Endothelial cell of hepatic sinusoid (primary cell): ENCODE measurements at regions not wholly inside any gene's neighbourhood (a gene's known extent, or its start where the extent isn't known, plus 50 kb on each side); places are given as distances from the start of the nearest gene placed in this dataset.
"Not testable (repeated sequence)": the region's sequence is repeated elsewhere in the genome, so short reads cannot be mapped to it uniquely, and the experiment has no call there.

Experiments
- in situ Hi-C: cut with HindIII; loops from 2 replicates; pipeline ENCODE4 v1.10.0; 2017; ENCODE audit warnings: low sequenced_read_pairs

GRCh38 chr7:145481985-145482384 is 634.6 kb upstream of the CNTNAP2 start:
- in situ Hi-C loops, result no loop called here

- in situ Hi-C loops, result no loop called here
Measured at GRCh38 chr7:145478541-145478940, 638.1 kb upstream of the CNTNAP2 start.

- in situ Hi-C loops, result no loop called here
Measured at GRCh38 chr7:145474009-145474686, 638.3 kb upstream of the TPK1 start.

- in situ Hi-C loops, result no loop called here
Measured at GRCh38 chr7:145471883-145472282, 636.0 kb upstream of the TPK1 start.

- in situ Hi-C loops, result no loop called here
Measured at GRCh38 chr7:145464287-145464686, 628.4 kb upstream of the TPK1 start.

- in situ Hi-C loops, result no loop called here
Measured at GRCh38 chr7:145462463-145462862, 626.6 kb upstream of the TPK1 start.

- in situ Hi-C loops, result no loop called here
Measured at GRCh38 chr7:145434811-145435210, 599.0 kb upstream of the TPK1 start.

- in situ Hi-C loops, result no loop called here
Measured at GRCh38 chr7:145431834-145432233, 596.0 kb upstream of the TPK1 start.

GRCh38 chr7:145418481-145418880 is 582.6 kb upstream of the TPK1 start:
- in situ Hi-C loops, result not testable (repeated sequence)

- in situ Hi-C loops, result no loop called here
Measured at GRCh38 chr7:145411066-145411465, 575.2 kb upstream of the TPK1 start.

GRCh38 chr7:145398758-145399157 is 562.9 kb upstream of the TPK1 start:
- in situ Hi-C loops, result no loop called here

- in situ Hi-C loops, result no loop called here
Measured at GRCh38 chr7:145394126-145394525, 558.3 kb upstream of the TPK1 start.

- in situ Hi-C loops, result no loop called here
Measured at GRCh38 chr7:145382762-145383161, 546.9 kb upstream of the TPK1 start.

- in situ Hi-C loops, result no loop called here
Measured at GRCh38 chr7:145378197-145378596, 542.3 kb upstream of the TPK1 start.

GRCh38 chr7:145360511-145361100 is 524.8 kb upstream of the TPK1 start:
- in situ Hi-C loops, result no loop called here

- in situ Hi-C loops, result no loop called here
Measured at GRCh38 chr7:145350334-145350733, 514.5 kb upstream of the TPK1 start.

GRCh38 chr7:145349452-145349851 is 513.6 kb upstream of the TPK1 start:
- in situ Hi-C loops, result not testable (repeated sequence)

- in situ Hi-C loops, result no loop called here
Measured at GRCh38 chr7:145347271-145347670, 511.4 kb upstream of the TPK1 start.

- in situ Hi-C loops, result no loop called here
Measured at GRCh38 chr7:145339319-145339718, 503.5 kb upstream of the TPK1 start.

- in situ Hi-C loops, result no loop called here
Measured at GRCh38 chr7:145331522-145331921, 495.7 kb upstream of the TPK1 start.

- in situ Hi-C loops, result no loop called here
Measured at GRCh38 chr7:145331076-145331475, 495.2 kb upstream of the TPK1 start.

GRCh38 chr7:145327646-145328045 is 491.8 kb upstream of the TPK1 start:
- in situ Hi-C loops, result no loop called here

GRCh38 chr7:145324081-145324480 is 488.2 kb upstream of the TPK1 start:
- in situ Hi-C loops, result no loop called here
